Stimulated activated CD4-positive, alpha-beta T cell treated with anti-CD3 and anti-CD28 coated beads, Interleukin-1b, Interleukin-23, amount 100 ng/mL, for 24 hours (primary cell): ENCODE measurements at regions not wholly inside any gene's neighbourhood (a gene's known extent, or its start where the extent isn't known, plus 50 kb on each side); places are given as distances from the start of the nearest gene placed in this dataset.

ENCODE experiments used
- DNase-seq, 4 experiments: peaks; one replicate each; pipeline ENCODE4 v3.0.0-alpha.2; 2020; ENCODE audit warnings: low read depth in 4 of 4, low spot score in 1 of 4

DNA sequence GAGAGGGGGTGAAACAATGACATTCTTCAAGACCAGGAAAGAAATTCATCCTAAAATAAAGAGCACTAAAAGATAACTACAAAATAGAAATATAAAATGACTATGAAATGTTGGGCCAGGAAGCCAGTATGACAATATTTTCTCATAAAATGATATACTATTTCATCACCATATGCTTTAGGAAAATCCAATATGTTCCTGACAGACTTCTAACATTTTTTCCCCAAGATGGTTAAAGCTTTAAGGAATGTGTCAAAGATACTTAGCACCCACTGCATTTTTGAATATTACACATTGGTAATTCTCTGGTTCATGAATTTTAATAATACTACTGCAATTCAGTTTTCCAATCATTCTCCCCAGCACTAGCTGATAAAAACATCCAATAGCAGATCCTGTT, 87.7 kb upstream of the PLEKHG7 start:
- DNase-seq: no peak

GRCh38 chr12:92614502-92614901, 88.3 kb upstream of the PLEKHG7 start:
- DNase-seq: no peak

DNA sequence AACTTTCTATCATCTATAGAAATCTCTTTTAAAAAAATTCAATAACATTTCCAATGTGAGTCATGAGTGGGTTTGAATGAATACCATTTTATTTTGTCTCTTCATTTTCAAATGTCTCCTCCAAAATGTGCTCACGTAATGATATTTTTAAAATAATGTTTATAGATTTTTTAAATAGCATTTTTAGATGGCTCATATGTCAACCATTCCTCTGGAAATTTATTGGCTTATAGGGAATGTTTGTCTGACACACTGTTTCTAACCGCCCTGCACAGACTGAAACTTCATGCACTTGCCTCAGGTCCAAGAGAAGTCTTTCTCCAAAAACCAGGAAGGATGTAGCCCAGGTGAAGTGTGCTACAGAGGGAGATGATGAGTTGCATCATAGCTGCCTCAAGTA, 88.8 kb upstream of the PLEKHG7 start:
- DNase-seq: no peak

GRCh38 chr12:92612611-92613010, 90.2 kb upstream of the PLEKHG7 start:
- no peak for DNase-seq

- DNase-seq: no peak
Measured at GRCh38 chr12:92608151-92609091, 94.4 kb upstream of the PLEKHG7 start.

GRCh38 chr12:92606956-92607355, 95.8 kb upstream of the PLEKHG7 start:
- DNase-seq: no peak

GRCh38 chr12:92605621-92606170, 97.1 kb upstream of the PLEKHG7 start:
- DNase-seq: no peak

DNA sequence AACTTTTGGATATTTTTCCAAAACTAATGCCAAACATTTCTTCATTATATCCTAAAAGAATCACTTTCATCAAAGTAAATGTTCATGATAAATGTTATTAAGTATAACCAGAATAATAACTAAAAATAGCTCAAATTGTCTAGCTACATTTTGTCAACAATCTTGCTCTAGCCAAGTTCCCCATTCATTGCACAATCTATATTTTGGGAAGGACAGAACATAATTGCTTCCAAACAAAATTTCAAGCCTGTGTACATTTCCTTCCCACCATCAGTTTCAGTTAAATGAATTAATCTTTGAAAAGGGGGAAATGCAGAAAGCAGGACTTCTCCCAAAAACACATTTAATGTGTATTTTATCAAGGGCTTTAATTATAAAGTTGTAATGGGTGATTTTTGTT, 98.0 kb upstream of the PLEKHG7 start:
- DNase-seq: no peak

GRCh38 chr12:92603741-92604432, 98.9 kb upstream of the PLEKHG7 start:
- DNase-seq: no peak

GRCh38 chr12:92602930-92603623, 99.7 kb upstream of the PLEKHG7 start:
- DNase-seq: no peak

DNA sequence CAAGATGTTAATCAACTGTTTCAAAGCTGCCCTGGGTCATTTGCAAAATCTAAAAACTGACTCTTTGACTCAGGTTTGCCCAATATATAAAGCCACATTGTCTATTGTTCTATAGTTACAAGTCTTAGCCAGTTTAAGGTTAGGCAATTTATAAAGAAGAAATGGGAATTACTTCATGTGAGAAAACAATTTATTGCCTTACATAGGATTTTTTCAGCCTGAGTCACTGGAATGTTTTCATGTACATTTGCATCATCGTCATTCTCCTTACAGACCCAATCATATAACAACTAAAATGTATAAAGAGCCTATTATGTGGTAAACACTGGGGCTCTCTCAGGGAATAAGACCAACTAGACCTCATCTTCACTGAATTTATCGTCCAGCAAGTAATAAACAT, 100.3 kb upstream of the PLEKHG7 start:
- no peak for DNase-seq

DNA sequence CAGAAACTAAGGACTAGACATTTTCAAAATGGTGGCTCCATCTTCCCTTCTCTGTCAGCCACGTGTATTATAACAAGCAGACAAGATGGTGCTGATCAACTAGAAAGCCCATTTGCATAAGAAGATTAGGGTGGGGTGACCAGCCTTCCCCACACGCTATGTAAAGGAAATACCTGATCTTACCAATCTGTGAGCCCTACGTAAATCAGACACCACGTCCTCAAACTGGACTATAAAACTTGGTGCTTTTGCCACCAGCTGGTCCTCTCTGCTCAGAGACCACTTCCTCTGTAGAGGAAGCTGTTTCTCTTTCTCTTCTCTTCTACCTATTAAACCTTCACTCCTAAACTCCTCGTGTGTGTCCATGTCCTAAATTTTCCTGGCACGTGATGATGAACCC, 101.1 kb upstream of the PLEKHG7 start:
- DNase-seq: no peak

- no peak for DNase-seq
Measured at GRCh38 chr12:92601176-92601575, 101.6 kb upstream of the PLEKHG7 start.

- DNase-seq: no peak
Measured at GRCh38 chr12:92600052-92600451, 102.7 kb upstream of the PLEKHG7 start.

DNA sequence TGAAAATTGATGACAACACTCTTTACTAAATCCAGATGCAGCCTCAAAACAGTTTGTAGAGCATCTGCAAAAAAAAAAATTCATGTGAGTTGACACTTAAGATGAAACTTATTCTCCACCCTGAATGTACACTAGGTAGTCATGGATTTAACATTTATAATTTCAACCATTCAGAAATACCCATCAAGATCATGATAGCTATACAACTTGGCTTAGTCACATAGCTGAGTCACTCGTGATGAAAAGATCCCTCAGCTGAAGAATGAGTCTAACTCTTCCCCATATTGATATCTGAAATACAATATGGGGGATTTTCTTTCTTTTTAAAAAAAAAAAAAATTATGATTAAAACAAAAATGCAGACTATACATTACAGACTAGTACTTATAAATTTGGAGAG, 104.8 kb upstream of the PLEKHG7 start:
- no peak for DNase-seq

DNA sequence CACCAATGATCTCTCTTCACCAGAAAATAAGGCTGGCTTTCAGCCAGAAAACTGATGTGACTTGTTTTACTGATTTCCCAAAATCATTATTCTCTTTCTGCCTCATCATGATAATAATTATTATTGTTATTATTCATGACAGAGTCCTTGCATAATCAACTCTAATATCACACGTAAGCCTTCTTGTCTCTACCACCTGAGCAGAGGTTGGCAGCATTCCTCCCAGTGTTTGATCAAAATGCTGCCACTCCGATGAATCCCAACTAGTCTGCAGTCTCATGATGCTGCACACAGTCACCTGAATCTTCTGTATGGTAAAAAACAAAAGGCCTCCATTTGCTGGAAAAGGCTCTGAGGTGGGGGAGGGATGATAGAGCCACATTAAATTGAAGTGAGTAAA, 105.7 kb upstream of the PLEKHG7 start:
- no peak for DNase-seq

- no peak for DNase-seq
Measured at GRCh38 chr12:92596383-92596782, 106.4 kb upstream of the PLEKHG7 start.

- no peak for DNase-seq
Measured at GRCh38 chr12:92595663-92596062, 107.1 kb upstream of the PLEKHG7 start.

DNA sequence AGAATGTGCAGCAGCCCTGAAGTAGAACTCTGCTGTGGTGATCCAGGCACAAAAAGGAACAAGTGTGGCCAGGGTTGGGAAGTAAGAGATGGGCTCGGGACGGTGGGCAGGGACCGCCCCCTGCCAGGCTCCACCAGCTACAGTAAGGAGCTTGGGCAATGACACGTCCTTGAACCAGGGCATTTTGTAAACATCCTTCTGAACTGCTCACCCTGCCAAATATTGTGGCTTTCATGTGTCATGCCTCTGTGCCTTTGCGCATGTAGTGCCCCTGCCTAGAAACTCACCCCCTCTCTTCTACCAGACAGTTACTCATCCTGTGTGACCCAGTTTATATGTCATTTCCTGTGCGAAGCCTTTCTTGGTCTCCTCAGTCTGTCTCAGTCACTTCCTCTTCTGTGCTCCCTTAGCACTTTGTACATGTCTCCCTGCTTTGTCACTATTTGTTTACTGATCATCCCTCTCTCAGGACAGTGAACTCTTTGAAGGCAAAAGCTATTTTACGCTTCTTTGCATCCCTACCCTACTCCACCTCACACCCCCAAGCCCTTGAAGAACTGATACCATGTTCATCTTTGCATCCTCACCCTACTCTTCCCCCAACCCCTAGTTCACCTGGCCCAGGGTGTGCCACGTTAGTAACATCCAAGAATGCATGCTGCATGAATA, 108.9 kb upstream of the PLEKHG7 start:
- DNase-seq: peak; percentile 38 to 64 (median 49)

DNA sequence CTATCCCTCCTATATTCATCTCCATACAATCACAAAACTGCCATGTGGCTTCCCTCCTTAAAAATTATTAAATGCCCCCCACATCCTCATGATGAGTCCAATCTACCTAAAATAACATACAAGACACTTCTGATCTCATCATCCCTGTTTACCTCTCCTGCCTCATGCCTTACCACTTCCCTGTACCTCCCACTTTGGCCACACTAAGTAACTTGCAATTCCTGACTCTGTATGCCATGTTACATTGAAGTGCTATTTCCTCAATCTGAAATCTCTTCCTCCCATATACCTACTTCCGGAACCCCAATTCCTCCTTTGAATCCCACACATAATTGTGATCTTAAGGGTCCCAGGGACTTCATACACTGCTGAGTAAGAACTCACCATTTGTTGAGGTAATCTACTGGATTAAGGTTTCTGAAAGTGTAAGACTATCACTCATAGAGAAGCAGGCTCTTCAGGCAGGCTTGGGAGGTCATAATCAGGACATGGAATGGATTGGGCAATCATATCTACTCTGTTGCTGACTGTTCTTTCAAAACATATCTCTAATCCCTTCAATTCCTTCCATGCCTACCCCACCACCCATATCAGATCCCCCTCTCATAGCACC, 117.6 kb upstream of the PLEKHG7 start:
- no peak for DNase-seq

- DNase-seq: no peak
Measured at GRCh38 chr12:92583910-92584309, 118.9 kb upstream of the PLEKHG7 start.
